H1 (cell line): ENCODE measurements at regions not wholly inside any gene's neighbourhood (a gene's known extent, or its start where the extent isn't known, plus 50 kb on each side); places are given as distances from the start of the nearest gene placed in this dataset.

Experiments used
- CHD1 ChIP-seq: IDR thresholded peaks from 2 replicates; pipeline ENCODE4 v1.6.1; 2012; ENCODE audit warnings: low read depth, low read length, improper control_type of control experiment
- TAF1 ChIP-seq: IDR thresholded peaks from 2 replicates; pipeline ENCODE4 v1.6.1; 2011; ENCODE audit warnings: mild to moderate bottlenecking, low read depth, low read length
- TF ChIP-seq, protein P1 (sequence below): IDR thresholded peaks from 2 replicates; pipeline ENCODE4 v1.6.1; 2012; ENCODE audit warnings: inconsistent platforms

DNA sequence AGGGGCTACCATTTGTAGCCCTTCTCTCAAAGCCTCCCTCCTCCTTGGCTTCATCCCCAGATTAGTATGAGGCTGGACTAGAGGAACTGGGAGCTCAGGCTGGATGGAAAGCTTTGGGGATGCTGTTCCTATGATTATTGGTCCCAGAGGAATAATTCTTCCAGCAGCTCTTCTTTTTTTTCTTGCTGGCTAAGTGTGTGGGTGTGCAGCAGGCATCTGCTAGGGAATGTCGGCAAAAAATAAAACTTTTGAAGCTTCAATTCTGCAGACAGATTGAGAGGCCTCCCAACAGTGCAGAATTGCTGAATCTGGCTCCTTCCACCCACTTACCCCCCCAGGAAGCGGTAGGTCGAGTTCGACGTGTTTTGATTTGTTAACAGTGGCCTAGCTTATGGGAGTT lies 138.5 kb upstream of the ANKRD28 start (continued):
- TF ChIP-seq CHD1 (no peak), TAF1 (no peak)
- TF ChIP-seq, protein P1, sequence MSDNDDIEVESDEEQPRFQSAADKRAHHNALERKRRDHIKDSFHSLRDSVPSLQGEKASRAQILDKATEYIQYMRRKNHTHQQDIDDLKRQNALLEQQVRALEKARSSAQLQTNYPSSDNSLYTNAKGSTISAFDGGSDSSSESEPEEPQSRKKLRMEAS: no peak
